Esophagus (tissue), 2 donors: ENCODE measurements at regions not wholly inside any gene's neighbourhood (a gene's known extent, or its start where the extent isn't known, plus 50 kb on each side); places are given as distances from the start of the nearest gene placed in this dataset.

Experiments
- H3K27ac ChIP-seq, 2 donors: one replicate each; pipeline ENCODE4 v1.5.1; 2013; ENCODE audit warnings: low read depth in 2 of 2, mild to moderate bottlenecking in 2 of 2, inconsistent platforms in 1 of 2, low read length in 1 of 2, moderate library complexity in 1 of 2
- H3K27me3 ChIP-seq, 2 donors: one replicate each; pipeline ENCODE4 v1.6.1; 2013; ENCODE audit warnings: low read length in 2 of 2, control low read depth in 1 of 2, mild to moderate bottlenecking in 1 of 2; ENCODE audit not compliant: insufficient read depth in 2 of 2, control insufficient read depth in 1 of 2
- H3K36me3 ChIP-seq, 2 donors: one replicate each; pipeline ENCODE4 v1.6.1; 2013; ENCODE audit warnings: low read length in 1 of 2; ENCODE audit not compliant: control insufficient read depth in 2 of 2, insufficient read depth in 2 of 2
- H3K4me1 ChIP-seq, 2 donors: one replicate each; pipeline ENCODE4 v1.6.1; 2013; ENCODE audit warnings: low read length in 1 of 2; ENCODE audit not compliant: control insufficient read depth in 2 of 2, insufficient read depth in 2 of 2
- H3K4me3 ChIP-seq, 2 donors: one replicate each; pipeline ENCODE4 v1.5.1; 2013; ENCODE audit warnings: low read length in 2 of 2, mild to moderate bottlenecking in 2 of 2, low read depth in 1 of 2, moderate library complexity in 1 of 2
- H3K9me3 ChIP-seq, 2 donors: one replicate each; pipeline ENCODE4 v1.6.1; 2013; ENCODE audit warnings: mild to moderate bottlenecking in 2 of 2, low read depth in 1 of 2, low read length in 1 of 2, moderate library complexity in 1 of 2; ENCODE audit not compliant: control insufficient read depth in 2 of 2, insufficient read depth in 1 of 2
- WGBS, 2 donors: extraction: QIAGEN DNeasy Blood & Tissue Kit; methylation state at CpG; one replicate each; pipeline ENCODE4 v1.1.7; 2013; 5-methylcytosine and 5-hydroxymethylcytosine counted together
- donor health status: healthy with polysubstance abuse.
- donor health status: Bipolar disorder and iron deficiency.

GRCh38 chr14:84041421-84041820 is 1488.5 kb upstream of the FLRT2 start:
- Histone ChIP-seq H3K36me3 (no peaks in the 10 kb centered on the region), H3K4me3 (no peak overlapping the region), H3K27ac (no peak overlapping the region), H3K27me3 (no peaks in the 10 kb centered on the region), H3K9me3 (no peaks in the 10 kb centered on the region), H3K4me1 (no peaks in the 10 kb centered on the region)
- whole genome bisulfite sequencing, 2 donors = 92 to 93% methylated on average over 2 of the region's 2 CpGs

GRCh38 chr14:84042992-84043391 is 1487.0 kb upstream of the FLRT2 start:
- Histone ChIP-seq H3K4me1 (no peaks in the 10 kb centered on the region), H3K9me3 (no peaks in the 10 kb centered on the region), H3K4me3 (no peak overlapping the region), H3K36me3 (no peaks in the 10 kb centered on the region), H3K27me3 (no peaks in the 10 kb centered on the region), H3K27ac (no peak overlapping the region)
- 76 to 89% methylated on average over 1 of the region's 1 CpG for WGBS, 2 donors

- no peaks in the 10 kb centered on the region for H3K36me3 ChIP-seq
- WGBS, 2 donors = 49 to 51% methylated on average over 3 of the region's 3 CpGs
- no peaks in the 10 kb centered on the region for H3K27me3 ChIP-seq
- H3K27ac ChIP-seq = no peak overlapping the region
- no peak overlapping the region for H3K4me3 ChIP-seq
- no peaks in the 10 kb centered on the region for H3K9me3 ChIP-seq
- no peaks in the 10 kb centered on the region for H3K4me1 ChIP-seq
Observed at GRCh38 chr14:84064316-84065125, 1465.4 kb upstream of the FLRT2 start.

- Histone ChIP-seq H3K4me1 (no peaks in the 10 kb centered on the region), H3K36me3 (no peaks in the 10 kb centered on the region), H3K27me3 (no peaks in the 10 kb centered on the region), H3K9me3 (no peaks in the 10 kb centered on the region), H3K4me3 (no peak overlapping the region), H3K27ac (no peak overlapping the region)
- WGBS, 2 donors = 67 to 77% methylated on average over 5 of the region's 5 CpGs
Observed at GRCh38 chr14:84065811-84066210, 1464.1 kb upstream of the FLRT2 start.

- no peaks in the 10 kb centered on the region for H3K9me3 ChIP-seq
- H3K4me1 ChIP-seq = no peaks in the 10 kb centered on the region
- WGBS, 2 donors = 93 to 98% methylated on average over 2 of the region's 2 CpGs
- no peaks in the 10 kb centered on the region for H3K36me3 ChIP-seq
- no peak overlapping the region for H3K4me3 ChIP-seq
- no peaks in the 10 kb centered on the region for H3K27me3 ChIP-seq
- no peak overlapping the region for H3K27ac ChIP-seq
Observed at GRCh38 chr14:84068288-84068687, 1461.7 kb upstream of the FLRT2 start.

- 44 to 59% methylated on average over 1 of the region's 1 CpG for WGBS, 2 donors
- no peaks in the 10 kb centered on the region for H3K27me3 ChIP-seq
- no peaks in the 10 kb centered on the region for H3K36me3 ChIP-seq
- H3K4me3 ChIP-seq = no peak overlapping the region
- H3K27ac ChIP-seq = no peak overlapping the region
- H3K9me3 ChIP-seq = no peaks in the 10 kb centered on the region
- no peaks in the 10 kb centered on the region for H3K4me1 ChIP-seq
Observed at GRCh38 chr14:84071061-84071460, 1458.9 kb upstream of the FLRT2 start.

- H3K27me3 ChIP-seq = no peaks in the 10 kb centered on the region
- no peaks in the 10 kb centered on the region for H3K9me3 ChIP-seq
- no peaks in the 10 kb centered on the region for H3K4me1 ChIP-seq
- 64 to 81% methylated on average over 2 of the region's 2 CpGs for WGBS, 2 donors
- no peaks in the 10 kb centered on the region for H3K36me3 ChIP-seq
- H3K27ac ChIP-seq = no peak overlapping the region
- no peak overlapping the region for H3K4me3 ChIP-seq
Observed at GRCh38 chr14:84074626-84075025, 1455.3 kb upstream of the FLRT2 start.

GRCh38 chr14:84080944-84081343 is 1449.0 kb upstream of the FLRT2 start:
- Histone ChIP-seq H3K27ac (no peak overlapping the region), H3K4me1 (peaks cover 2 to 3% of the 10 kb centered on the region in 2 donors)
- WGBS, 2 donors = 42 to 69% methylated on average over 1 of the region's 1 CpG

GRCh38 chr14:84084056-84084630 is 1445.8 kb upstream of the FLRT2 start:
- H3K4me1 ChIP-seq = peaks cover 2 to 3% of the 10 kb centered on the region in 2 donors
- H3K9me3 ChIP-seq = no peaks in the 10 kb centered on the region
- no peaks in the 10 kb centered on the region for H3K27me3 ChIP-seq
- H3K36me3 ChIP-seq = no peaks in the 10 kb centered on the region
- no peak overlapping the region for H3K27ac ChIP-seq
- no peak overlapping the region for H3K4me3 ChIP-seq
- 90 to 92% methylated on average over 1 of the region's 1 CpG for WGBS, 2 donors

More at GRCh38 chr14:84080944-84081343, 1449.0 kb upstream of the FLRT2 start:
- Histone ChIP-seq H3K4me3 (no peak overlapping the region), H3K9me3 (no peaks in the 10 kb centered on the region), H3K36me3 (no peaks in the 10 kb centered on the region), H3K27me3 (no peaks in the 10 kb centered on the region)

GRCh38 chr14:84085493-84085892 is 1444.5 kb upstream of the FLRT2 start:
- no peak overlapping the region for H3K27ac ChIP-seq
- H3K36me3 ChIP-seq = no peaks in the 10 kb centered on the region
- no peaks in the 10 kb centered on the region for H3K9me3 ChIP-seq
- H3K4me3 ChIP-seq = no peak overlapping the region
- H3K4me1 ChIP-seq = peaks cover 2 to 3% of the 10 kb centered on the region in 2 donors
- H3K27me3 ChIP-seq = no peaks in the 10 kb centered on the region
